ENCODE measurements at regions not wholly inside any gene's neighbourhood (a gene's known extent, or its start where the extent isn't known, plus 50 kb on each side); places are given as distances from the start of the nearest gene placed in this dataset.

GRCh38 chr20:11077226-11077625, 403.4 kb upstream of the JAG1 start:
- no peak for DNase-seq

GRCh38 chr20:11080010-11080409, 406.2 kb upstream of the JAG1 start:
- no peak for DNase-seq

- no peak for DNase-seq
These were observed 407.1 kb upstream of the JAG1 start for GRCh38 chr20:11080781-11081377.

GRCh38 chr20:11083841-11084240, 410.0 kb upstream of the JAG1 start:
- DNase-seq = no peak

- DNase-seq = no peak
These were observed 410.7 kb upstream of the JAG1 start for GRCh38 chr20:11084508-11084907.

- no peak for DNase-seq
These were observed 413.2 kb upstream of the JAG1 start for GRCh38 chr20:11086970-11087369.

GRCh38 chr20:11090751-11091150, 417.0 kb upstream of the JAG1 start:
- DNase-seq = no peak

- DNase-seq = no peak
These were observed 417.7 kb upstream of the JAG1 start for GRCh38 chr20:11091511-11091910.

GRCh38 chr20:11092151-11092550, 418.4 kb upstream of the JAG1 start:
- no peak for DNase-seq

- no peak for DNase-seq
These were observed 420.4 kb upstream of the JAG1 start for GRCh38 chr20:11094196-11094595.

- no peak for DNase-seq
These were observed 420.9 kb upstream of the JAG1 start for GRCh38 chr20:11094711-11095110.

GRCh38 chr20:11098888-11099287, 425.1 kb upstream of the JAG1 start:
- no peak for DNase-seq

- DNase-seq = no peak
These were observed 427.4 kb upstream of the JAG1 start for GRCh38 chr20:11101243-11101642.

- DNase-seq = no peak
These were observed 427.9 kb upstream of the JAG1 start for GRCh38 chr20:11101696-11102095.

- no peak for DNase-seq
These were observed 430.1 kb upstream of the JAG1 start for GRCh38 chr20:11103866-11104265.

GRCh38 chr20:11108102-11108810, 434.5 kb upstream of the JAG1 start:
- DNase-seq = peak in 9 of 58 donors; percentile 0 to 15 (median 4)

GRCh38 chr20:11110535-11110934, 436.7 kb upstream of the JAG1 start:
- no peak for DNase-seq

GRCh38 chr20:11111191-11111590, 437.4 kb upstream of the JAG1 start:
- no peak for DNase-seq

- no peak for DNase-seq
These were observed 439.0 kb upstream of the JAG1 start for GRCh38 chr20:11112832-11113231.

GRCh38 chr20:11114382-11114781, 440.6 kb upstream of the JAG1 start:
- no peak for DNase-seq

GRCh38 chr20:11117808-11118528, 444.2 kb upstream of the JAG1 start:
- no peak for DNase-seq

- DNase-seq = no peak
These were observed 445.1 kb upstream of the JAG1 start for GRCh38 chr20:11118802-11119380.
